ENCODE measurements at regions not wholly inside any gene's neighbourhood (a gene's known extent, or its start where the extent isn't known, plus 50 kb on each side); places are given as distances from the start of the nearest gene placed in this dataset.

DNA sequence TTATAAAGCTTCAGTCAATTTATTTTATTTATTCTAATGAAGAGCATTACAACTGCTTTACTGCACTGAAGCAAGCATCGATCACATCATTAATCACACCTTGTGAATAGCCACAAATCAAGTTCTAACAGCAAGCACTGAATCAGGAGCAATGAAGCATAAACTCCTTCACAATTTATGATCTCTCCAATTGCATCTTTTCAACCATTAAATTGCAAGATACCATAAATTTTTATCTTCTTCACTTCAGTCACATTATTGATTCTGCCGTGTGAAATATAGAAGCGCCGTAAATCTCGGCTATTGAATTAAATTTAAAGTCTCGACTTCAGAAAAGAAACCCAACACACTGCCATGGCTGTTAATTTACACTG, 298.7 kb downstream of the CDCA7 start:
- Histone ChIP-seq H3K27me3 (no peaks in the 10 kb centered on the region), H3K4me3 (no peak overlapping the region), H3K27ac (no peak overlapping the region), H3K36me3 (no peaks in the 10 kb centered on the region), H3K9me3 (ENCODE audit: low read depth) (no peaks in the 10 kb centered on the region), H3K4me1 (ENCODE audit: low read depth) (peaks cover 8% of the 10 kb centered on the region)
- DNase-seq (ENCODE audit: low read depth in 1 of 2, low spot score in 1 of 2), result no peak
- TF ChIP-seq, protein P1, sequence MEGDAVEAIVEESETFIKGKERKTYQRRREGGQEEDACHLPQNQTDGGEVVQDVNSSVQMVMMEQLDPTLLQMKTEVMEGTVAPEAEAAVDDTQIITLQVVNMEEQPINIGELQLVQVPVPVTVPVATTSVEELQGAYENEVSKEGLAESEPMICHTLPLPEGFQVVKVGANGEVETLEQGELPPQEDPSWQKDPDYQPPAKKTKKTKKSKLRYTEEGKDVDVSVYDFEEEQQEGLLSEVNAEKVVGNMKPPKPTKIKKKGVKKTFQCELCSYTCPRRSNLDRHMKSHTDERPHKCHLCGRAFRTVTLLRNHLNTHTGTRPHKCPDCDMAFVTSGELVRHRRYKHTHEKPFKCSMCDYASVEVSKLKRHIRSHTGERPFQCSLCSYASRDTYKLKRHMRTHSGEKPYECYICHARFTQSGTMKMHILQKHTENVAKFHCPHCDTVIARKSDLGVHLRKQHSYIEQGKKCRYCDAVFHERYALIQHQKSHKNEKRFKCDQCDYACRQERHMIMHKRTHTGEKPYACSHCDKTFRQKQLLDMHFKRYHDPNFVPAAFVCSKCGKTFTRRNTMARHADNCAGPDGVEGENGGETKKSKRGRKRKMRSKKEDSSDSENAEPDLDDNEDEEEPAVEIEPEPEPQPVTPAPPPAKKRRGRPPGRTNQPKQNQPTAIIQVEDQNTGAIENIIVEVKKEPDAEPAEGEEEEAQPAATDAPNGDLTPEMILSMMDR (IDR thresholded peaks at IDR 0.05; ENCODE audit: low read depth, low read length), result no peak

DNA sequence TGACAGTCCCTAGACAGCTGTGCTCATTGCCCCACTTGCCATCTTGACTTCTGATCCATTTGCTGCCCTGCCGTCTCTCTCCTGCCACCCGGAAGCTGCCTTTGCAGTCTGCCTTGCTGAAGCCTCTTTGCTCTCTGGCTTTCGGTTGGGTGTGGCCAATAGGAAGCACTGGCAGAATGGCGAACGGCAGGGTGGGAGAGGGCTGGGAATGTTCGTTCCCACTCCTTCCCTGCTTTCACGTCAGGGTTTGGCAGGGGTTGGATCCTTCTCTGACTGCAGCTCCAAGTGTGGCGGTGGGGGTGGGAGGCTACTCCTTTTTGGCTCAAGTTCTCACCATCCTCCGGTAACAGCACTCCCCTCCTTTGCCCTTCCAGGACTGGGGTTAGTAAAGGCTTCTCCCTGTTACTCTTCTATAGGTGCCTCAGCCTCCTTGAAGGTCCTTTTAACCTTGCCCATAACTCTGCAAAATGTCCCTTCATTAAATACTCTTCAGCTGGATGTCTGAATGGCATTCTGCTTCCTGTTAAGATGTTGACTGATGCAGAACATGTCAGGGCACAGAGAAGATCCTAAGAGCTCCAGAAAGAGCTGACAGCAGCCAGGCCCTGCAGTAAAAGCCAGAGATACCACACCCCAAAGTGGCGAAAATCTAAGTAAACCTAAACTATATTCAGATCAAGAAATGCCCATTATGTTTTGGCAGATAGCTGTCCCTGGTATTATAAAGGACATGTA, 299.7 kb downstream of the CDCA7 start:
- Histone ChIP-seq H3K9me3 (ENCODE audit: low read depth) (no peaks in the 10 kb centered on the region), H3K36me3 (no peaks in the 10 kb centered on the region), H3K4me3 (no peak overlapping the region), H3K27ac (no peak overlapping the region), H3K27me3 (no peaks in the 10 kb centered on the region), H3K4me1 (ENCODE audit: low read depth) (peaks cover 3% of the 10 kb centered on the region)
- DNase-seq (ENCODE audit: low read depth in 1 of 2, low spot score in 1 of 2), result peak in 1 of 2 donors; percentile 23
- TF ChIP-seq, protein P1 (IDR thresholded peaks at IDR 0.05; ENCODE audit: low read depth, low read length), result no peak

DNA sequence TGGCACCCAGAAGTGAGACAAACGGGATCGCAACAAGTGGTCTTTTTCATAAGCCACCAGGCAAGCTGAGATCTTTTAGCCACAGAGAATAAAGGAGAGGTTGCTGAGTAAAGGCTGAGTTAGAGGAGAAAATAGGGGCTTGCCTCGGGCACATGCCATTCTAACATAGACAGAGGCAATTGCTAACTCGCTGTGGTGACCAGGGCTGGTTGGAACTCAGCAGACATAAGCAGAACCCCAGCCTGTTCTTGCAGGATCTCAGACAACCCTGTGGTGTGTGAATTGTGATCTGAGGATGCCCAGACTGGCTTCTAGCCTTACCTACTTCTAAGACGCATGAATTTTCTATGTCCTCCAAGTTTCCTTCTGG, 300.2 kb downstream of the CDCA7 start:
- no peaks in the 10 kb centered on the region for H3K27me3 ChIP-seq
- TF ChIP-seq, protein P1 (IDR thresholded peaks at IDR 0.05; ENCODE audit: low read depth, low read length), result no peak
- no peak for DNase-seq (ENCODE audit: low read depth in 1 of 2, low spot score in 1 of 2)
- no peaks in the 10 kb centered on the region for H3K9me3 ChIP-seq (ENCODE audit: low read depth)
- H3K27ac ChIP-seq, result no peak overlapping the region
- H3K36me3 ChIP-seq, result no peaks in the 10 kb centered on the region
- no peaks in the 10 kb centered on the region for H3K4me1 ChIP-seq (ENCODE audit: low read depth)
- no peak overlapping the region for H3K4me3 ChIP-seq

DNA sequence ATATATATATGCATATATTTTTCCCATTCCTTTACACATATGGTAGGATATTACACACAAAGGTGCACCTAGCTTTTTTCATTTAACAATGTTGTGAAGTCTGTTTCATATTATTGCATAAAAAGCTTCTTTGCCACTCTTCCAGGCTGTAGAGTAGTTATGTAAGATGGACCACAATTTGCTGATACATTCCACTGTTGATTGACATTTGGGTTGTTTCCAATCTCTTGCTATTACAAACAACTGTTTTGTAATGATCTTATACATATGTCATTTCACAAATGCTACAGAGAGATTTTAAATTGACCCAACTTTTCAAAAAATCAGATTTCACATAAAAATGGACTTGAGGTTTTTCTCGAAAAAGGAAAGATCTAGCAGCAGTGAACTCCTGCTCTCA, 301.4 kb downstream of the CDCA7 start:
- Histone ChIP-seq H3K27me3 (no peaks in the 10 kb centered on the region), H3K36me3 (no peaks in the 10 kb centered on the region), H3K4me1 (ENCODE audit: low read depth) (no peaks in the 10 kb centered on the region), H3K9me3 (ENCODE audit: low read depth) (no peaks in the 10 kb centered on the region), H3K27ac (no peak overlapping the region), H3K4me3 (no peak overlapping the region)
- DNase-seq (ENCODE audit: low read depth in 1 of 2, low spot score in 1 of 2), result peak in 1 of 2 donors; percentile 66
- TF ChIP-seq, protein P1 (IDR thresholded peaks at IDR 0.05; ENCODE audit: low read depth, low read length), result no peak

DNA sequence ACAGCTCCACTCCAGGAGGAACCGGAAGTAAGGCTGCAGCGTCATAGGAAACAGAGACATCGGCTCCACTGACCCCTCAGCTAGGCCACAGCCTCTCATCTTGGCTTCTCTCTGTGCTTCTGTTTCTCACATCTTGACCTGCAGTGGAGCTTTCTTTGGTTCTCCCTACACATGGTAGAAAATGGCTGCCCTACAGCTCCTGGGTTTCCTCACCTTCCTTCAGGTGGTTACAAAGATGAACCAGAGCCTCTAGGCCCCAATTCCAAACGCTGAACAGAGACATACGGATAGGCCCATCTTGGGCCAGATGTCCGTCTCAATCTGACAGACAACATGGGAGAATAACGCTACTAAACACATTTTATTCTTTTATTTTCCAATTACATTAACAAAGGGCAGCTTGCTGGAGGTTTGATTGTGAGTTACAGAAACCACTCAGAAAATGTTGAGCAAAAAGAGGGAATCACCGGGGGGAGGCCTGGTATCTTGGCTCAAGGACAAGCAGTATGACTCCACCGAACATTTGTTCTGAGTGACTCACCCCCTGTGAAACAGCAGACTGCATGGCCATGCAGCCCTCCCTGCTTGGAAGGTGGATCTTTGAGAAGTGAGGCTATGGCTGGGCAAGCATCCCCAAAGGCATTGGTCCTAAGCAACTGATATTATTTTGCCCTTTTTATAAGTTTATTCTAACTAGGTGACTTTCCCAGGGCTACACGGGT, 303.5 kb downstream of the CDCA7 start:
- Histone ChIP-seq H3K4me1 (ENCODE audit: low read depth) (no peaks in the 10 kb centered on the region), H3K36me3 (no peaks in the 10 kb centered on the region), H3K9me3 (ENCODE audit: low read depth) (no peaks in the 10 kb centered on the region), H3K27ac (no peak overlapping the region), H3K4me3 (no peak overlapping the region), H3K27me3 (no peaks in the 10 kb centered on the region)
- peak in 1 of 2 donors; percentile 94 for DNase-seq (ENCODE audit: low read depth in 1 of 2, low spot score in 1 of 2)
- TF ChIP-seq, protein P1 (IDR thresholded peaks at IDR 0.05; ENCODE audit: low read depth, low read length), result no peak

Measured in cardiac muscle cell (in vitro differentiated cells and primary cell).